Breast epithelium (tissue), 4 donors: ENCODE measurements at regions not wholly inside any gene's neighbourhood (a gene's known extent, or its start where the extent isn't known, plus 50 kb on each side); places are given as distances from the start of the nearest gene placed in this dataset.
A peak's percentile ranks its signal among the peaks of the same experiment; 100 is the strongest.

Source experiments
- DNase-seq, 2 donors: peaks; one replicate each; pipeline ENCODE4 v3.0.0-alpha.2; 2019; ENCODE audit warnings: low spot score in 2 of 2
- H3K27ac ChIP-seq, 2 donors: fragments of 200-600 bp; sonication (generic) in 1 of 2; one replicate each; pipeline ENCODE4 v1.5.1; 2016 to 2019; ENCODE audit warnings: mild to moderate bottlenecking in 1 of 2
- H3K27me3 ChIP-seq, 2 donors: fragments of 200-600 bp; sonication (generic) in 1 of 2; one replicate each; pipeline versions ENCODE4 v1.5.1 to v1.6.0; 2017 to 2019; ENCODE audit warnings: control low read depth in 1 of 2, mild to moderate bottlenecking in 1 of 2
- H3K36me3 ChIP-seq: fragments of 200-600 bp; one replicate; pipeline ENCODE4 v1.5.1; 2019
- H3K4me1 ChIP-seq, 2 donors: fragments of 200-600 bp; sonication (generic); one replicate each; pipeline ENCODE4 v1.5.1; 2016 to 2019; ENCODE audit warnings: control low read depth in 1 of 2
- H3K4me3 ChIP-seq, 3 donors: fragments of 200-600 bp; sonication (generic); 1 replicate in 2 of 3; 2 replicates in 1 of 3; pipeline ENCODE4 v1.5.1; 2016 to 2019; ENCODE audit warnings: mild to moderate bottlenecking in 3 of 3, moderate library complexity in 2 of 3
- H3K9me3 ChIP-seq, 2 donors: fragments of 200-600 bp; sonication (generic) in 1 of 2; one replicate each; pipeline ENCODE4 v1.5.1; 2016 to 2019; ENCODE audit warnings: control low read depth in 1 of 2
- CTCF ChIP-seq, 3 donors: fragments of 450-650 bp; IDR thresholded peaks; one replicate each; pipeline ENCODE4 v1.5.1; 2016 to 2017; ENCODE audit warnings: antibody characterized with exemption in 3 of 3, mild to moderate bottlenecking in 3 of 3, moderate library complexity in 3 of 3
- POLR2A ChIP-seq: fragments of 450-650 bp; IDR thresholded peaks from one replicate; pipeline ENCODE4 v1.6.1; 2016; ENCODE audit warnings: antibody characterized with exemption, mild to moderate bottlenecking, moderate library complexity
- POLR2AphosphoS5 ChIP-seq, 3 donors: sonication (generic); formaldehyde crosslinking; IDR thresholded peaks; one replicate each; pipeline ENCODE4 v1.6.1; 2017; ENCODE audit warnings: antibody characterized with exemption in 3 of 3
- intact Hi-C: fragments of 100-400 bp; cut with DNase I; formaldehyde crosslinking; loops from one replicate; pipeline ENCODE4 v1.15.1; 2023; ENCODE audit warnings: low total_unique reads

DNA sequence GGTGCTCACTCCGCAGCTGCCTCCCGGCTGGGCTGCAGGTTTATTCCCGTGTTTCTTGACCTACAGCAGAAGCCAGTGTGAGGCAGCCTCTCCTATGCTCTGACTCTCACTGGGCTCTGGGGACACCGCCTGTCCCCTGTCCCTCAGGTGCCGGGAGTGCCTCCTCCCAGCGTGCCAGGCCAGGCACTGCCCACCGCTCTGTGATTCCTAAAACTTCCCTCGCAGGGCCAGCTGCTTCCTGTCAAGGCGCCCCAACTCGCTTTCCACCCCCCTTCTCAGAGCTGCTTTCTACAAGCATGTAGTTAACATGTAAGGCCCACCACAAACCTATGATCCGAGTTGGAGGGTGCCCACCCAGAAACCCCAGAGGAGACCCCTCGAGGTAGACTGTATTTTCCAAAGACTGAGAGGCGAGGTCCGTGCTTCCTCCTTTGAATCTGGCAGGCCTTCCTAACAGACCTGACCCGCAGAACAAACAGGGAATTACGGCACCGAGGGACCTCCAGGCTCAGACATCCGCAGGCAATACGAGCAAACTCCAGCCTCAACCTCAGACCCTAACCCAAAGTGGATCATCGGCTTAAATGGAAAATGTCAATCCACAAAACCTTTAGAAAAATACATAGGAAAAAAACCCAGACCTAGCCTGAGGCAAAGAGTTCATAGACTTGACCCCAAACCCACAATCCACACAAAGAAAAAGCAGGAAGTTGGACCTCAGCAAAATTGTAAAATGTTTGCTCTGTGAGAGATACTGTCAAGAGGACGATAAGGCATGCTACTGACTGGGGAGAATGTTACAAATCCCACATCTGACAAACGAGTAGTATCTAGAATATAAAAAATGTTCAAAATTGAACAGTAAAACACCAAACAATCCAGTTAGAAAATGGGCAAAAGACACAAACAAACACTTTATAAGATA lies 121.3 kb upstream of the IQSEC1 start:
- intact Hi-C loops: no loop called here
- TF ChIP-seq POLR2A (no peak), POLR2AphosphoS5 (IDR thresholded peaks at IDR 0.05) (no peak), CTCF (IDR thresholded peaks at IDR 0.05) (no peak)

GRCh38 chr3:13193320-13194284 lies 120.4 kb upstream of the IQSEC1 start:
- intact Hi-C loops: no loop called here
- Histone ChIP-seq H3K4me3 (no peak overlapping the region), H3K27ac (no peak overlapping the region), H3K9me3 (no peaks in the 10 kb centered on the region), H3K4me1 (no peaks in the 10 kb centered on the region), H3K27me3 (no peaks in the 10 kb centered on the region), H3K36me3 (no peaks in the 10 kb centered on the region)
- peak in 1 of 2 donors; percentile 41 for DNase-seq
- TF ChIP-seq POLR2AphosphoS5 (IDR thresholded peaks at IDR 0.05) (no peak), CTCF (IDR thresholded peaks at IDR 0.05) (no peak), POLR2A (no peak)

More for the DNA sequence above, 121.3 kb upstream of the IQSEC1 start:
- Histone ChIP-seq H3K9me3 (no peaks in the 10 kb centered on the region), H3K27me3 (no peaks in the 10 kb centered on the region), H3K27ac (no peak overlapping the region), H3K4me3 (no peak overlapping the region), H3K36me3 (no peaks in the 10 kb centered on the region), H3K4me1 (no peaks in the 10 kb centered on the region)
- DNase-seq: peak in 1 of 2 donors; percentile 34

DNA sequence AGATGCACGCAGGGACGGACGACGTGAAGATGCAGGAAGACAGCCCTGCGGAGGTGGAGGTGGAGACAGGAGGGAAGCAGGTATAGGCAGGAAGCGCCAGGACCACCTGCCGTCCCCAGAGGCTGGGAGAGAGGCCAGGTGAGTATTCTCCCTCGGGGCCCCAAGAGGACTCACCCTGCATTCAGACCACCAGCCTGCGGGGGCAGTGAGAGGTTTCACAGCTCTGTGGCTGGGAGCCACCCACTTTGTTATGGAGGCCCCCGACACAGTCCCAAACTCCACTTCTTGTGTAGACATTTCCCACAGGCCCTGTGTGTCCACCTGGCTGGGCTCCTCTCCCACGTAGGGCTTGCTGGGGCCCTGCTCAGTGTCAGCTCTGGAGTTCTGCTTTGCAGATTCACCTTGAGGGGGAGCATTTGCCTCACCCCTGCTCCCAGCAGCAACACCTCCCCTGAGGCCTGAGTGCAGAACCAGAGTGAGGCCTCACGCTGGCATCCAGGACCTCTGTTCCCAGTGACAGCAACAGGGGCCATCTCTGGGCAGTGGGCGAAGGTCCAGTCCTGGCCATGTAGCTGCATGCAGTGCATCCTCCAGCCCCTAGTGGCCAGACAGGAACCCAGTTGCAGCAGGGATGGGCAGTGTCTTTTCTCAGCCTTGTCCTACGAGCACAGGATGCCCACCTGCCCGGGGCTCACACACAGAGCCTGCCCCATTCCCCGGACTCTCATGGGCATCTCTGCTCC lies 119.4 kb upstream of the IQSEC1 start:
- peak in 1 of 2 donors; percentile 45 for DNase-seq
- Histone ChIP-seq H3K36me3 (no peaks in the 10 kb centered on the region), H3K4me3 (no peak overlapping the region), H3K27ac (no peak overlapping the region), H3K27me3 (no peaks in the 10 kb centered on the region), H3K9me3 (peaks cover 0 to 2% of the 10 kb centered on the region in 2 donors), H3K4me1 (no peaks in the 10 kb centered on the region)
- TF ChIP-seq POLR2AphosphoS5 (IDR thresholded peaks at IDR 0.05) (no peak), CTCF (IDR thresholded peaks at IDR 0.05) (no peak), POLR2A (no peak)
- intact Hi-C loops: no loop called here

DNA sequence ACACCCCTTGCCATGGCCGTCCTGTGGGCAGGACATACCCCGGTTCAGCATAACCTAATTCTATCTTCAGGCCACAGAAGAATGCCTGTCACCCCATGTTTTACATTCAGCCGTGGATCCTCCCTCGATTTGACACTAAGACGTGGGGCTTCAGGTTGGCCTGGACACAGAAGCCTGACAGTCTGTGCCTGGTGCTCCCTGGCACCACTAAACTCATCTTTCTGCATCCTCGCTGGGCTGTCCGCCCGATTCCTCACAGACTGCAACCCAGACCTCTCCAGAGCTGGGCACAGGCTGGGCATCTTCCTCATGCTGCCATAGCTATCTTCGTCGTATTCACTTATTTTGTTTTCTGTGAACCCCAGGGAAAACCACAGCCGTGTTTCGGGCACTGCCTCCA lies 117.8 kb upstream of the IQSEC1 start:
- peak in 1 of 2 donors; percentile 12 for DNase-seq
- H3K27me3 ChIP-seq: no peaks in the 10 kb centered on the region
- no peak overlapping the region for H3K4me3 ChIP-seq
- H3K4me1 ChIP-seq: no peaks in the 10 kb centered on the region
- no peaks in the 10 kb centered on the region for H3K36me3 ChIP-seq
- peaks cover 0 to 8% of the 10 kb centered on the region in 2 donors for H3K9me3 ChIP-seq
- intact Hi-C loops: no loop called here
- no peak overlapping the region for H3K27ac ChIP-seq
- TF ChIP-seq POLR2AphosphoS5 (IDR thresholded peaks at IDR 0.05) (no peak), CTCF (IDR thresholded peaks at IDR 0.05) (no peak), POLR2A (no peak)
